ENCODE measurements at regions not wholly inside any gene's neighbourhood (a gene's known extent, or its start where the extent isn't known, plus 50 kb on each side); places are given as distances from the start of the nearest gene placed in this dataset.

DNA sequence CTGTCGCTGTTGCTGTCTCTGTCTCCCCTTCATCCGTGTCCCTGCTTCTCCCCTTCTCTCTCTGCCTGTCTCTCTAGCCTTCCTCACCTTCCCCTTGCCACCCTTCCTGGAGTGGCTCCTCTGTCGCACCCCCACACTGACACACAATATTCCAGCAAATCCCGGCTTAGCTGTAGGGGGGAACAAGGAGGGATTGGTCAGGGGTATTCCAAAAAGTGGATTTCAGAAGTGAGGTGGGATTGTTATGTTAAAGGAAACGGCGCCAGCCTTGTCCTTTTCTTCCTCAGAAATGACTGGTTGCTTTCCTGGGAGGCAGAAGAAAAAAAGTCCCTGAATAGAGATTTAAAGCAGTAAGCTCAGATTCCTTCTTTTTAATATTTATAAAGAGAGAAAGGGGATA is 76.3 kb upstream of the SIRPA start:
- TF ChIP-seq, protein P1, sequence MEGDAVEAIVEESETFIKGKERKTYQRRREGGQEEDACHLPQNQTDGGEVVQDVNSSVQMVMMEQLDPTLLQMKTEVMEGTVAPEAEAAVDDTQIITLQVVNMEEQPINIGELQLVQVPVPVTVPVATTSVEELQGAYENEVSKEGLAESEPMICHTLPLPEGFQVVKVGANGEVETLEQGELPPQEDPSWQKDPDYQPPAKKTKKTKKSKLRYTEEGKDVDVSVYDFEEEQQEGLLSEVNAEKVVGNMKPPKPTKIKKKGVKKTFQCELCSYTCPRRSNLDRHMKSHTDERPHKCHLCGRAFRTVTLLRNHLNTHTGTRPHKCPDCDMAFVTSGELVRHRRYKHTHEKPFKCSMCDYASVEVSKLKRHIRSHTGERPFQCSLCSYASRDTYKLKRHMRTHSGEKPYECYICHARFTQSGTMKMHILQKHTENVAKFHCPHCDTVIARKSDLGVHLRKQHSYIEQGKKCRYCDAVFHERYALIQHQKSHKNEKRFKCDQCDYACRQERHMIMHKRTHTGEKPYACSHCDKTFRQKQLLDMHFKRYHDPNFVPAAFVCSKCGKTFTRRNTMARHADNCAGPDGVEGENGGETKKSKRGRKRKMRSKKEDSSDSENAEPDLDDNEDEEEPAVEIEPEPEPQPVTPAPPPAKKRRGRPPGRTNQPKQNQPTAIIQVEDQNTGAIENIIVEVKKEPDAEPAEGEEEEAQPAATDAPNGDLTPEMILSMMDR (IDR thresholded peaks at IDR 0.05): no peak
- TF ChIP-seq POLR2A (IDR thresholded peaks at IDR 0.05): no peak

Measured in prostate gland (tissue), 2 donors.